Natural killer cell (primary cell): ENCODE measurements at regions not wholly inside any gene's neighbourhood (a gene's known extent, or its start where the extent isn't known, plus 50 kb on each side); places are given as distances from the start of the nearest gene placed in this dataset.

ENCODE experiments used
- ATAC-seq, 3 donors: fragments of 150-1000 bp in 2 of 3; fragments of 200-7000 bp in 1 of 3; cut with Tn5 transposase; 1 replicate in 1 of 3; 2 replicates in 2 of 3; pipeline ENCODE4 v1.10.0; 2021; ENCODE audit warnings: mild to moderate bottlenecking in 2 of 3, moderate library complexity in 2 of 3
- DNase-seq, 2 donors: peaks; one replicate each; pipeline versions ENCODE4 v3.0.0 to v3.0.0-alpha.2; 2013 to 2021; ENCODE audit warnings: mixed read lengths in 1 of 2
- H3K27ac ChIP-seq: one replicate; pipeline ENCODE4 v1.5.1; 2013; ENCODE audit warnings: mild to moderate bottlenecking, low read length
- H3K27me3 ChIP-seq: one replicate; pipeline ENCODE4 v1.6.1; 2013; ENCODE audit warnings: low read length; ENCODE audit not compliant: control insufficient read depth, insufficient read depth
- H3K36me3 ChIP-seq: one replicate; pipeline ENCODE4 v1.6.1; 2013; ENCODE audit warnings: low read length; ENCODE audit not compliant: control insufficient read depth, insufficient read depth
- H3K4me1 ChIP-seq: one replicate; pipeline ENCODE4 v1.6.1; 2013; ENCODE audit warnings: low read length; ENCODE audit not compliant: control insufficient read depth, insufficient read depth
- H3K4me3 ChIP-seq: one replicate; pipeline ENCODE4 v1.5.1; 2013; ENCODE audit warnings: low read length
- H3K9me3 ChIP-seq: one replicate; pipeline ENCODE4 v1.6.1; 2013; ENCODE audit warnings: low read length; ENCODE audit not compliant: control insufficient read depth, insufficient read depth
- H3K27ac Mint-ChIP-seq, 2 donors: one replicate each; pipeline ENCODE4 v1.8.0; 2022; ENCODE audit warnings: mild to moderate bottlenecking in 2 of 2, mixed read lengths in 2 of 2, moderate library complexity in 1 of 2
- H3K27me3 Mint-ChIP-seq, 2 donors: one replicate each; pipeline ENCODE4 v1.8.0; 2022; ENCODE audit warnings: low read depth in 2 of 2, mixed read lengths in 2 of 2
- H3K36me3 Mint-ChIP-seq: one replicate; pipeline ENCODE4 v1.8.0; 2022; ENCODE audit warnings: mixed read lengths
- H3K4me1 Mint-ChIP-seq, 2 donors: one replicate each; pipeline ENCODE4 v1.8.0; 2022; ENCODE audit warnings: mixed read lengths in 2 of 2
- H3K4me3 Mint-ChIP-seq: one replicate; pipeline ENCODE4 v1.8.0; 2022; ENCODE audit warnings: mild to moderate bottlenecking, moderate library complexity, mixed read lengths
- H3K9me3 Mint-ChIP-seq, 2 donors: one replicate each; pipeline ENCODE4 v1.8.0; 2022; ENCODE audit warnings: mixed read lengths in 2 of 2
- CTCF ChIP-seq: fragments of 200-600 bp; IDR thresholded peaks from one replicate; pipeline ENCODE4 v1.8.0; 2022; ENCODE audit warnings: antibody characterized with exemption
- WGBS: methylation state at CpG from one replicate; pipeline ENCODE4 v1.1.7; 2013; ENCODE audit warnings: missing lambda C conversion rate; ENCODE audit not compliant: insufficient coverage; 5-methylcytosine and 5-hydroxymethylcytosine counted together
- intact Hi-C: fragments of 100-400 bp; cut with micrococcal nuclease; formaldehyde crosslinking; loops from one replicate; pipeline ENCODE4 v1.14.2; 2022

GRCh38 chr4:30538794-30539193 is 181.4 kb upstream of the PCDH7 start:
- Histone ChIP-seq H3K4me3 (no peak overlapping the region), H3K9me3 (peaks cover 6% of the 10 kb centered on the region), H3K27ac (no peak overlapping the region), H3K36me3 (no peaks in the 10 kb centered on the region), H3K4me1 (no peaks in the 10 kb centered on the region), H3K27me3 (no peaks in the 10 kb centered on the region)
- intact Hi-C loops = no loop called here
- DNase-seq (no peak), ATAC-seq (no peak)
- 82% methylated on average over 5 of the region's 5 CpGs for WGBS
- H3K27me3 Mint-ChIP-seq = no peaks in the 10 kb centered on the region
- no peak for TF ChIP-seq CTCF
- H3K9me3 Mint-ChIP-seq = peaks cover 14 to 22% of the 10 kb centered on the region in 2 donors
- H3K27ac Mint-ChIP-seq = no peak overlapping the region
- no peak overlapping the region for H3K4me3 Mint-ChIP-seq
- no peaks in the 10 kb centered on the region for H3K36me3 Mint-ChIP-seq
- no peaks in the 10 kb centered on the region for H3K4me1 Mint-ChIP-seq

- no peak for TF ChIP-seq CTCF
- ATAC-seq (no peak), DNase-seq (no peak)
- 96% methylated on average over 1 of the region's 1 CpG for WGBS
- Mint-ChIP-seq H3K4me1 (no peaks in the 10 kb centered on the region), H3K36me3 (peaks cover 10% of the 10 kb centered on the region), H3K9me3 (peaks cover 8 to 16% of the 10 kb centered on the region in 2 donors), H3K4me3 (no peak overlapping the region), H3K27ac (no peak overlapping the region), H3K27me3 (no peaks in the 10 kb centered on the region)
- Histone ChIP-seq H3K27ac (no peak overlapping the region), H3K27me3 (no peaks in the 10 kb centered on the region), H3K36me3 (no peaks in the 10 kb centered on the region), H3K4me1 (no peaks in the 10 kb centered on the region), H3K9me3 (peaks cover 6% of the 10 kb centered on the region), H3K4me3 (no peak overlapping the region)
- intact Hi-C loops = no loop called here
Measured at GRCh38 chr4:30543057-30543456, 177.1 kb upstream of the PCDH7 start.

GRCh38 chr4:30553151-30553550 is 167.0 kb upstream of the PCDH7 start:
- H3K4me1 Mint-ChIP-seq = no peaks in the 10 kb centered on the region

More at GRCh38 chr4:30553151-30553550, 167.0 kb upstream of the PCDH7 start:
- TF ChIP-seq CTCF = no peak
- whole genome bisulfite sequencing = 85% methylated on average over 1 of the region's 1 CpG
- Mint-ChIP-seq H3K27ac (no peak overlapping the region), H3K36me3 (peaks cover 15% of the 10 kb centered on the region), H3K27me3 (no peaks in the 10 kb centered on the region), H3K9me3 (peaks cover 8 to 17% of the 10 kb centered on the region in 2 donors), H3K4me3 (no peak overlapping the region)
- Histone ChIP-seq H3K27me3 (no peaks in the 10 kb centered on the region), H3K9me3 (no peaks in the 10 kb centered on the region), H3K27ac (no peak overlapping the region), H3K36me3 (no peaks in the 10 kb centered on the region), H3K4me3 (no peak overlapping the region), H3K4me1 (no peaks in the 10 kb centered on the region)
- ATAC-seq = no peak
- intact Hi-C loops = no loop called here
- no peak for DNase-seq
